UCSD-AML1 (cell line): ENCODE measurements at regions not wholly inside any gene's neighbourhood (a gene's known extent, or its start where the extent isn't known, plus 50 kb on each side); places are given as distances from the start of the nearest gene placed in this dataset.
"Not testable (repeated sequence)": the region's sequence is repeated elsewhere in the genome, so short reads cannot be mapped to it uniquely, and the experiment has no call there.

Experiments
- DNase-seq: peaks from one replicate; lab custom pipeline; 2025; ENCODE audit not compliant: unreplicated experiment; lab: John Stamatoyannopoulos, UW

GRCh38 chr18:29457316-29457889, 1280.5 kb upstream of the CDH2 start:
- no peak for DNase-seq

DNA sequence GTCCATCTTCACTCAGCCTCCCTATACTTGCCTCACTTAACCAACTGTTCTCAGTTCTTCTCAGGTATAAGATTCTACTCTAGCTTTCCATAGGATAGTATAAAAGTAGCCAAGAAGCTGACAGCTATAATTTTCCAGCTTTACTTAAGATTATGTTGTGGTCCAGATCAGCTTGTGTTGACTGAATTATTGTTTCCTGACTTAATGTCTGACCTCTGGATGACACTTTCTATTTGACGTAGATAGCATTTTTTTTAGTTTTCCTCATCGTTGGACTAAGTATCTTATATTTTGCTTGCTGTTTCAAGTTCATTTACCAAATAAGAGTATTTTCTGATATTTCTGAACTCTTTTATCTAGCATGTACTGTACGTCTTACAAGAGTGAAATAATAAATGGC, 1272.5 kb upstream of the CDH2 start:
- DNase-seq: no peak

DNA sequence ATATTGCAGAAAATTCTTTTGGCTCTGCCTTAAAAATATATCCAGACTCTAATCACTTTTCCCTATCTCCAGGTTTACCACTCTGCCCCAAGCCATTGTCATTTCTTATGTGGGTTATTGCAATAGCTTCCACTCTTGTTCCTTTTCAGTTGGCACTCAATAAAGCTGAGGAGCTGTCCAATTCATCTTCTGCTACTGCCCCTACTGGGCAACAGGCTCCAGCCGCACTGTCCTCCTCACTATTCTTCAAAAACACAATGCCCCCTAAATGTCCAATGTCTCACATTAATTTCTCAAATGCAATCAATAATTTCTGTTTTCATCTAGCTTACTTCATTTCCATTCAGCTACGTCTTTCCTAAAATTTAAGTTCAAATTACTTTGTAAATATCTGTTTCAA, 1262.5 kb upstream of the CDH2 start:
- DNase-seq: no peak

DNA sequence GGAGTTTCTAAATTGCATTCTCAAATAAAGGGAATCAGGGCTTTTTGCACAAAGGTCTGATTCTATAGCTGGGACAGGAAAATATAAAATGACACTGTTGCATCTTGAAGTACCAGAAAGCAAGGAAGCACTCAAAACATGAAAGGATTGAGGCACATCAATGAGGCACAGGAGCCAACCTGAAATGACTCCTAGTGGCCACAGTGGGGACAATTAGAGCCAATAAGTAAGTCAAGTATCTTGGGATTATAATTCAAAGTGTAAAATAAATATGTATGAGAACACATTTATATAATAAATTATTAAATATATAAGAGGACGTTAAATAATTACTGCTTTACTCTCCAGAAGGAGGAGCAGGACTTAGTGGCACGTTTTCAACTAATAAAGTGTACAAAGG, 1259.5 kb upstream of the CDH2 start:
- DNase-seq: no peak

DNA sequence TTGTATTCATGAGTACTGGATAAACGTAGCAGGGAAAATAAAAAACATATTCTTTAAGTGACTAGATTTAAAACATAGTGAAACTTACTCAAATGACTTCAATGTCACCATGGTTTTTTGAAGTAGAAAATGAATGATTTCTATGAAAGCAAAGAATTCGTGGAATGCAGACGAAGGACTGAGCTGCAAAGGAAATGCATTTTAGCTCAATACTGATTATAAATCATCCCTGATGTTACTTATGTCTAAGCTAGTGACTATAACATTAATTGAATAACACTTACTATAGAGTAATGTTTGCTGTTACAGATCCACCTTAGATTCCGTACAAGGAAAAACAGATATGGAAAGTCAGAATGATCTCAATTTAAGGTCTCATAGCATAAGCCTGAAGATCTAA, 1257.7 kb upstream of the CDH2 start:
- DNase-seq: no peak

GRCh38 chr18:29430416-29430815, 1253.5 kb upstream of the CDH2 start:
- no peak for DNase-seq

- no peak for DNase-seq
Observed at GRCh38 chr18:29418136-29418535, 1241.2 kb upstream of the CDH2 start.

DNA sequence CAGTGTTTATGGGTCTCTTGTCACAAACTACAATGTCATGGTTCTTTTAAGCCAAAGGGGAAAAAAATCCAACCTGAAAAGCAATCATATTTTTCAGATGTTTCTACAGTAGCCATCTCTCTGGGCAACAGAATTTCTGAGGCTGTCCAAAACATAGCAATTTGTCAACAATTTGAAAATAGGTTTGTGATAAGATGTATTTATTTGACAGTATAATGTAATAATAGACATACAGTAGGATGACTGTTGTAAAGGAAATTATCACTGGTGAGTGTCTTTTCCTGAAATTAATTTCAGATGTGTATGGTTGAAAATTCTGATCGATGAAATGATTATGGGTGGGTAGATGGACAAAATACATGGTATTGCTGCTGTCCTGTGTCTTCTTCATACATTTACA, 1230.1 kb upstream of the CDH2 start:
- no peak for DNase-seq

DNA sequence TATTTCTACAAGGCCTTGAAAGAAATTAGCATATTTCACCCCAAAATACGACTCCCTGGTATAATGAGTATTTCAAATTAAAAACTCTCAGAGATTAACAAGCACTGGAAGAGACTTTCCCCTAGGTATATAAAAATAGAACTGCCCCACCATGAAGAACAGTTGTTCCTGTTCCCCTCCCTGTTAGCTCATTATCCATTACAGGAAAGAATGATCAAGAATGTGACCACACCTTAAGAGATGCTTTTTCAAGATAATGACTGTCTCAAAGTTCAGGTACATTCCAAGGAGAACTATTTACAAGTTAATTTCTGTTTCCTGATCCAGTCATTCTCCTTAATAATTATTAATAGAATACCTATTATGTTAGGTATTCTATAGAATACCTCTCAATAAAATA, 1220.6 kb upstream of the CDH2 start:
- DNase-seq: no peak

GRCh38 chr18:29383311-29384273, 1206.7 kb upstream of the CDH2 start:
- DNase-seq: no peak

- no peak for DNase-seq
Observed at GRCh38 chr18:29378651-29379136, 1201.8 kb upstream of the CDH2 start.

GRCh38 chr18:29377346-29377745, 1200.4 kb upstream of the CDH2 start:
- DNase-seq: no peak

- no peak for DNase-seq
Observed at GRCh38 chr18:29373000-29373399, 1196.1 kb upstream of the CDH2 start.

GRCh38 chr18:29361843-29362242, 1184.9 kb upstream of the CDH2 start:
- peak; percentile 7 for DNase-seq

GRCh38 chr18:29360659-29361058, 1183.7 kb upstream of the CDH2 start:
- not testable (repeated sequence) for DNase-seq

GRCh38 chr18:29359222-29359621, 1182.3 kb upstream of the CDH2 start:
- not testable (repeated sequence) for DNase-seq

- no peak for DNase-seq
Observed at GRCh38 chr18:29351171-29351570, 1174.2 kb upstream of the CDH2 start.

GRCh38 chr18:29328932-29329331, 1152.0 kb upstream of the CDH2 start:
- DNase-seq: no peak

DNA sequence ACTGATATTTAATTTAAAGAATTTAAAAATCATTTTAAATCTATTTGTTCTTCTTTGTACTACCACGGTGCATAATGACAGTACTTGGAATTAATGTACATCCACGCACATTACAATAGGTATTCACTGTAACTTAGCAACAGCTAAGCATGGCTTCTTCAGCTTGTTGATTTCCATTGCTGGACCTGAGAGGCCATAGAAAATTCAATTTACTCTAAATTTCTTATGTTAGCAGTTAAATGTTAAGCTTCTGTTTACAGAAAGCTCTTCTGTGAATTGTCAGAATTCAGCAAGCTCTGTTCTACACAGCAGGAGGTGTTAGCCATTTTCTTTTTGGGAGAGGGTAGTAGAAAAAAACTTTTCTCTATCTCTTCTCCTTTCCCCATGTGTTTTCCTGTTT, 1149.3 kb upstream of the CDH2 start:
- DNase-seq: no peak

DNA sequence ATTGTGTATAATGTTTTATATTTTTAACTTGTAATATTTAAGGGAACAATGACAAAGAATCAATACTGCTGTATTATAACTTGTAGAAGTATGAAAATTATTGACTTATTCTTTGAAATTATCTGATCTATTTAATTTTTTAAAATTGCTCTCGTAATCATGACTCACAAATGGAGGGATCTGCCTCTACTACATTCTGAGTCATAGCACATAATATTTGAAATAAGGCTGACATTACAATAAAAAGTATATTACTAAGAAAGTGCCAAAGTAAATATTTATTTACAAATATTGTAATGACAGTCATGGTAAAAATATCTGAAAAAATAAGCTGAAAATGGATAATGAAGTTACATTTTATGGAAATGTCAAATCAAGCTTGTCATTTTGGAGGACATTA, 1144.6 kb upstream of the CDH2 start:
- DNase-seq: no peak

- DNase-seq: no peak
Observed at GRCh38 chr18:29313312-29313711, 1136.4 kb upstream of the CDH2 start.

DNA sequence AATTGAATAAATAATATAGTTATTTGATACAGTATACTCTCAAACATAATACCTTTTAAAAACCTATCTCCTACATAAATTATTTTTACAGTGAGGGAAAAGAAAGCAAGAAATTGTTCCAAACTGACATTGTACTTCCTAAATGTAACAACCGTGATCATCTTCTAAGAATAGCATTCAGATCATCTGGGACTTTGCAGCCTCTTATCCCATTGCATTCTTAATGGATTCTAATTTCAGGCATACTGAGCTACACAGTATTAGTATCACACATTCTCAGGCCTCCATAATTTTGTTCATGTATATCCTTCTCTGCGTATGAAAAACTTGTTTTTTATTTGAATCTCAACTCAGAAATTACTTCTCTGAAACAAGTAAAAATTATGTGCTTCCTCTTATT, 1134.7 kb upstream of the CDH2 start:
- DNase-seq: no peak
